OCI-LY3 (cell line): ENCODE measurements at regions not wholly inside any gene's neighbourhood (a gene's known extent, or its start where the extent isn't known, plus 50 kb on each side); places are given as distances from the start of the nearest gene placed in this dataset.

Source experiments
- H2AFZ ChIP-seq: fragments of 200-600, 300-600 bp; shearing (Covaris generic); 2 replicates; pipeline ENCODE4 v1.6.0; 2014; ENCODE audit warnings: antibody characterized with exemption, low read depth, low read length
- H3K27ac ChIP-seq: fragments of 200-600, 300-600 bp; sonication (generic); 2 replicates; pipeline ENCODE4 v1.5.1; 2014; ENCODE audit warnings: mild to moderate bottlenecking, low read length, moderate library complexity, mixed read lengths
- H3K27me3 ChIP-seq: fragments of 200-600, 300-600 bp; sonication (generic); 2 replicates; pipeline ENCODE4 v1.6.1; 2014; ENCODE audit warnings: low read depth, low read length, mixed read lengths
- H3K36me3 ChIP-seq: fragments of 200-600, 300-600 bp; sonication (generic); replicated peaks from 2 replicates; pipeline ENCODE3; 2014; ENCODE audit warnings: low read depth, low read length, mixed read lengths
- H3K4me1 ChIP-seq: fragments of 300-600, 200-600 bp; sonication (generic); 2 replicates; pipeline ENCODE4 v1.6.1; 2014; ENCODE audit warnings: low read length, mixed read lengths
- H3K4me2 ChIP-seq: fragments of 200-600, 300-600 bp; sonication (generic); 2 replicates; pipeline ENCODE4 v1.6.1; 2014; ENCODE audit warnings: low read length, mixed read lengths
- H3K4me3 ChIP-seq: fragments of 300-600, 200-600 bp; sonication (generic); 2 replicates; pipeline ENCODE4 v1.5.1; 2014; ENCODE audit warnings: antibody characterized with exemption, mild to moderate bottlenecking, low read length, moderate library complexity
- H3K79me2 ChIP-seq: fragments of 300-600, 200-600 bp; shearing (Covaris generic); 2 replicates; pipeline ENCODE4 v1.6.1; 2014; ENCODE audit warnings: mild to moderate bottlenecking, low read length, mixed read lengths
- H3K9ac ChIP-seq: fragments of 300-600, 200-600 bp; shearing (Covaris generic); 2 replicates; pipeline ENCODE4 v1.6.0; 2014; ENCODE audit warnings: mild to moderate bottlenecking, low read length, moderate library complexity
- H3K9me3 ChIP-seq: fragments of 200-600, 300-600 bp; shearing (Covaris generic); 2 replicates; pipeline ENCODE4 v1.6.1; 2014; ENCODE audit warnings: low read length, mixed read lengths; ENCODE audit not compliant: insufficient read depth
- H4K20me1 ChIP-seq: fragments of 200-600, 300-600 bp; sonication (generic); 2 replicates; pipeline ENCODE4 v1.6.1; 2016; ENCODE audit warnings: low read length, mixed read lengths; ENCODE audit not compliant: insufficient read depth
- EZH2phosphoT487 ChIP-seq: fragments of 200-600 bp; shearing (Covaris generic); IDR thresholded peaks from 2 replicates; pipeline ENCODE4 v1.6.1; 2018; ENCODE audit warnings: antibody characterized with exemption, mixed run types, low read depth
- TF ChIP-seq, protein P1 (sequence below): fragments of 200-600, 300-600 bp; sonication (generic); IDR thresholded peaks from 2 replicates; pipeline ENCODE4 v1.5.1; 2014; ENCODE audit warnings: antibody characterized with exemption, low read length, low read depth

- Histone ChIP-seq H3K27me3 (no peaks in the 10 kb centered on the region), H3K4me3 (no peak overlapping the region), H3K79me2 (no peaks in the 10 kb centered on the region), H3K4me2 (no peak overlapping the region), H3K4me1 (peaks cover 10% of the 10 kb centered on the region), H2AFZ (no peak overlapping the region), H3K27ac (no peak overlapping the region), H3K9me3 (no peaks in the 10 kb centered on the region), H4K20me1 (no peaks in the 10 kb centered on the region), H3K36me3 (no peaks in the 10 kb centered on the region), H3K9ac (no peak overlapping the region)
- TF ChIP-seq, protein P1, sequence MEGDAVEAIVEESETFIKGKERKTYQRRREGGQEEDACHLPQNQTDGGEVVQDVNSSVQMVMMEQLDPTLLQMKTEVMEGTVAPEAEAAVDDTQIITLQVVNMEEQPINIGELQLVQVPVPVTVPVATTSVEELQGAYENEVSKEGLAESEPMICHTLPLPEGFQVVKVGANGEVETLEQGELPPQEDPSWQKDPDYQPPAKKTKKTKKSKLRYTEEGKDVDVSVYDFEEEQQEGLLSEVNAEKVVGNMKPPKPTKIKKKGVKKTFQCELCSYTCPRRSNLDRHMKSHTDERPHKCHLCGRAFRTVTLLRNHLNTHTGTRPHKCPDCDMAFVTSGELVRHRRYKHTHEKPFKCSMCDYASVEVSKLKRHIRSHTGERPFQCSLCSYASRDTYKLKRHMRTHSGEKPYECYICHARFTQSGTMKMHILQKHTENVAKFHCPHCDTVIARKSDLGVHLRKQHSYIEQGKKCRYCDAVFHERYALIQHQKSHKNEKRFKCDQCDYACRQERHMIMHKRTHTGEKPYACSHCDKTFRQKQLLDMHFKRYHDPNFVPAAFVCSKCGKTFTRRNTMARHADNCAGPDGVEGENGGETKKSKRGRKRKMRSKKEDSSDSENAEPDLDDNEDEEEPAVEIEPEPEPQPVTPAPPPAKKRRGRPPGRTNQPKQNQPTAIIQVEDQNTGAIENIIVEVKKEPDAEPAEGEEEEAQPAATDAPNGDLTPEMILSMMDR, result no peak
Measured at GRCh38 chr11:110782616-110783015, 70.4 kb upstream of the ARHGAP20 start.

GRCh38 chr11:110779108-110779507, 66.9 kb upstream of the ARHGAP20 start:
- no peak overlapping the region for H3K27ac ChIP-seq
- no peak overlapping the region for H2AFZ ChIP-seq
- H4K20me1 ChIP-seq, result no peaks in the 10 kb centered on the region

DNA sequence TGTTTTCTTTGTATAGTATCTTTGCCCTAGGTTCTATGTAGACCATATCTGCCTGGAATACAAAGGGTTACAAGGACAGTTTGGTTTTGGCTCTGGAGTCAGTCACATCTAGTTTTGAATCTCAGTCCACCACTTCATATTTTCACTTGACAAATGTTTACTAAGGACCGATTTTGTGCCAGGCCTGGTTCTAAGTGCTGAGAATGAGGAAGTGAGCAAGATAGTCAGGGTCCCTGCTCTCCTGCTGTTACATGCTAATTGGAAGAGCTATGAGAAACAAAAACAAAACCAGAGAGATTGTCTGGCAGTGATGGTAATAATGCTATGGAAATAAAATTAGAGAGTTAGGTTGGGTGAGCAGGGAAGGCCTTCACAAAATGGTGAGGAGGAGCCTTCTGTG, 66.1 kb upstream of the ARHGAP20 start:
- no peaks in the 10 kb centered on the region for H3K9me3 ChIP-seq
- H3K9ac ChIP-seq, result no peak overlapping the region
- H3K79me2 ChIP-seq, result no peaks in the 10 kb centered on the region
- H3K27me3 ChIP-seq, result no peaks in the 10 kb centered on the region
- peaks cover 14% of the 10 kb centered on the region for H3K4me1 ChIP-seq
- no peak for TF ChIP-seq EZH2phosphoT487
- TF ChIP-seq, protein P1, result no peak
- H2AFZ ChIP-seq, result no peak overlapping the region; the same call in 1 of the 2 replicates
- no peaks in the 10 kb centered on the region for H4K20me1 ChIP-seq
- peak overlapping the region; percentile 16 for H3K4me2 ChIP-seq
- H3K27ac ChIP-seq, result 0 out of 2 replicates have a peak overlapping the region, but pooled peaks have one; percentile 14
- H3K36me3 ChIP-seq, result no peaks in the 10 kb centered on the region
- no peak overlapping the region for H3K4me3 ChIP-seq

More at GRCh38 chr11:110779108-110779507, 66.9 kb upstream of the ARHGAP20 start:
- H3K4me3 ChIP-seq, result no peak overlapping the region
- H3K9me3 ChIP-seq, result no peaks in the 10 kb centered on the region
- no peaks in the 10 kb centered on the region for H3K36me3 ChIP-seq
- TF ChIP-seq, protein P1, result no peak
- TF ChIP-seq EZH2phosphoT487, result no peak
- no peaks in the 10 kb centered on the region for H3K79me2 ChIP-seq
- no peaks in the 10 kb centered on the region for H3K27me3 ChIP-seq
- H3K4me1 ChIP-seq, result peaks cover 14% of the 10 kb centered on the region
- no peak overlapping the region for H3K4me2 ChIP-seq
- H3K9ac ChIP-seq, result no peak overlapping the region

GRCh38 chr11:110777775-110778174, 65.5 kb upstream of the ARHGAP20 start:
- H3K4me1 ChIP-seq, result peaks cover 14% of the 10 kb centered on the region
- no peak overlapping the region for H3K9ac ChIP-seq
- H3K4me3 ChIP-seq, result no peak overlapping the region
- no peaks in the 10 kb centered on the region for H4K20me1 ChIP-seq
- H3K27ac ChIP-seq, result 0 out of 2 replicates have a peak overlapping the region, but pooled peaks have one; percentile 14
- H3K36me3 ChIP-seq, result no peaks in the 10 kb centered on the region
- no peak for TF ChIP-seq EZH2phosphoT487
- TF ChIP-seq, protein P1, result no peak
- no peaks in the 10 kb centered on the region for H3K79me2 ChIP-seq
- H3K27me3 ChIP-seq, result no peaks in the 10 kb centered on the region
- H3K4me2 ChIP-seq, result peak overlapping the region; percentile 16
- H3K9me3 ChIP-seq, result no peaks in the 10 kb centered on the region
- no peak overlapping the region for H2AFZ ChIP-seq
